ENCODE measurements at regions not wholly inside any gene's neighbourhood (a gene's known extent, or its start where the extent isn't known, plus 50 kb on each side); places are given as distances from the start of the nearest gene placed in this dataset.
A peak's percentile ranks its signal among the peaks of the same experiment; 100 is the strongest.

- no peaks in the 10 kb centered on the region for H3K9me3 ChIP-seq (ENCODE audit: control insufficient read depth, insufficient read depth, low read depth, low read length)
- H3K36me3 ChIP-seq (ENCODE audit: control insufficient read depth in 2 of 2, insufficient read depth in 1 of 2, low read length in 2 of 2), result no peaks in the 10 kb centered on the region
- H3K27ac ChIP-seq (ENCODE audit: extremely low read depth, low read depth, low read length), result no peak overlapping the region
- H3K4me3 ChIP-seq (ENCODE audit: low read depth, low read length), result no peak overlapping the region
- TF ChIP-seq KLF10 (tag by site-specific recombination; IDR thresholded peaks at IDR 0.05), result no peak
- no peak for TF ChIP-seq ZBTB48 (tag by site-specific recombination; IDR thresholded peaks at IDR 0.05)
- TF ChIP-seq ZBTB17 (tag by site-specific recombination; IDR thresholded peaks at IDR 0.05), result no peak
- TF ChIP-seq SCRT2 (tag by site-specific recombination; IDR thresholded peaks at IDR 0.05), result no peak
- no peak for TF ChIP-seq ZSCAN5A (tag by site-specific recombination; IDR thresholded peaks at IDR 0.05)
- TF ChIP-seq ZSCAN4 (tag by site-specific recombination; IDR thresholded peaks at IDR 0.05), result no peak
- TF ChIP-seq ZNF350 (tag by site-specific recombination; IDR thresholded peaks at IDR 0.05), result no peak
- no peak for TF ChIP-seq ZNF704 (tag by site-specific recombination; IDR thresholded peaks at IDR 0.05)
- TF ChIP-seq ZNF629 (tag by site-specific recombination; IDR thresholded peaks at IDR 0.05), result no peak
- TF ChIP-seq ZNF626 (tag by site-specific recombination; IDR thresholded peaks at IDR 0.05), result no peak
- TF ChIP-seq ZNF146 (tag by site-specific recombination; IDR thresholded peaks at IDR 0.05), result no peak
- TF ChIP-seq PRDM6 (tag by site-specific recombination; IDR thresholded peaks at IDR 0.05), result no peak
- TF ChIP-seq ZNF530 (tag by site-specific recombination; IDR thresholded peaks at IDR 0.05; ENCODE audit: low read depth), result no peak
- TF ChIP-seq GLI2 (tag by site-specific recombination; IDR thresholded peaks at IDR 0.05; ENCODE audit: borderline replicate concordance, low read depth), result no peak
- CTCF ChIA-PET, result interaction anchor here (1.1 kb wide), 1 partner anchor 69 kb away, joined by 3 read pairs; no protein-coding TSS in a partner anchor
- POLR2A ChIA-PET, result no interaction called here
- H3K4me1 ChIP-seq (ENCODE audit: control insufficient read depth, insufficient read depth, low read length), result no peaks in the 10 kb centered on the region
These were observed 309.8 kb downstream of the HIVEP2 start for GRCh38 chr6:142635130-142635529.

- peak; percentile 44; the same call in 1 of the 2 replicates for TF ChIP-seq ZNF335 (tag by site-specific recombination; conservative IDR thresholded peaks at IDR 0.05)
- TF ChIP-seq TRIM28 (IDR thresholded peaks at IDR 0.05; ENCODE audit: borderline replicate concordance, low read length), result peak; percentile 78; the same call in 1 of the 2 replicates
- no peak for TF ChIP-seq CTCF (tag by site-specific recombination; IDR thresholded peaks at IDR 0.05)
- peak; percentile 37; the same call in 1 of the 2 replicates for TF ChIP-seq ZNF664 (tag by site-specific recombination; IDR thresholded peaks at IDR 0.05)
- no peaks in the 10 kb centered on the region for H3K36me3 ChIP-seq (ENCODE audit: control insufficient read depth in 2 of 2, insufficient read depth in 1 of 2, low read length in 2 of 2)
- H3K9me3 ChIP-seq (ENCODE audit: control insufficient read depth, insufficient read depth, low read depth, low read length), result no peaks in the 10 kb centered on the region
- ChIA-PET POLR2A (no interaction called here), CTCF (no interaction called here)
- no peak overlapping the region for H3K27ac ChIP-seq (ENCODE audit: extremely low read depth, low read depth, low read length)
- H3K4me1 ChIP-seq (ENCODE audit: control insufficient read depth, insufficient read depth, low read length), result no peaks in the 10 kb centered on the region
- H3K4me3 ChIP-seq (ENCODE audit: low read depth, low read length), result no peak overlapping the region
These were observed 307.2 kb downstream of the HIVEP2 start for GRCh38 chr6:142637624-142638351.

Measured in HEK293 (cell line).